GM23248 (cell line): ENCODE measurements at regions not wholly inside any gene's neighbourhood (a gene's known extent, or its start where the extent isn't known, plus 50 kb on each side); places are given as distances from the start of the nearest gene placed in this dataset.

Source experiments
- DNase-seq: peaks from one replicate; pipeline ENCODE4 v3.0.0-alpha.2; 2015
- H2AFZ ChIP-seq: fragments of 200-600 bp; sonication (generic); 2 replicates; pipeline ENCODE4 v1.6.1; 2016; ENCODE audit warnings: antibody characterized with exemption
- H3F3A ChIP-seq: fragments of 200-600 bp; sonication (generic); 2 replicates; pipeline ENCODE4 v1.6.1; 2016; ENCODE audit warnings: mild to moderate bottlenecking, antibody characterized with exemption, mixed run types; ENCODE audit not compliant: insufficient read depth
- H3K27ac ChIP-seq: fragments of 200-600 bp; sonication (generic); 2 replicates; pipeline ENCODE4 v1.5.1; 2016; ENCODE audit warnings: mild to moderate bottlenecking
- H3K27me3 ChIP-seq: fragments of 200-600 bp; sonication (generic); replicated peaks from 2 replicates; pipeline ENCODE4 v1.6.1; 2016; ENCODE audit warnings: mild to moderate bottlenecking; ENCODE audit not compliant: insufficient read depth
- H3K36me3 ChIP-seq: fragments of 200-600 bp; sonication (generic); 2 replicates; pipeline ENCODE4 v1.6.1; 2016; ENCODE audit warnings: low read depth, mild to moderate bottlenecking
- H3K4me1 ChIP-seq: fragments of 200-600 bp; sonication (generic); 2 replicates; pipeline ENCODE4 v1.6.1; 2016; ENCODE audit warnings: mild to moderate bottlenecking; ENCODE audit not compliant: insufficient read depth
- H3K4me2 ChIP-seq: fragments of 200-600 bp; sonication (generic); one replicate; pipeline ENCODE4 v1.6.1; 2016; ENCODE audit warnings: mild to moderate bottlenecking; ENCODE audit not compliant: unreplicated experiment
- H3K4me3 ChIP-seq: fragments of 200-600 bp; sonication (generic); 2 replicates; pipeline ENCODE4 v1.5.1; 2016; ENCODE audit warnings: mild to moderate bottlenecking
- H3K79me2 ChIP-seq: fragments of 200-600 bp; sonication (generic); 2 replicates; pipeline ENCODE4 v1.6.1; 2016; ENCODE audit warnings: mild to moderate bottlenecking; ENCODE audit not compliant: insufficient read depth
- H3K9ac ChIP-seq: fragments of 200-600 bp; sonication (generic); 2 replicates; pipeline ENCODE4 v1.6.1; 2016; ENCODE audit warnings: mild to moderate bottlenecking
- H3K9me2 ChIP-seq: fragments of 200-600 bp; sonication (generic); 2 replicates; pipeline ENCODE4 v1.6.1; 2016; ENCODE audit warnings: mixed run types, mild to moderate bottlenecking, moderate library complexity; ENCODE audit not compliant: insufficient read depth
- H3K9me3 ChIP-seq: fragments of 200-600 bp; sonication (generic); one replicate; pipeline ENCODE4 v1.6.1; 2017; ENCODE audit warnings: low read depth
- H4K20me1 ChIP-seq: fragments of 200-600 bp; sonication (generic); 2 replicates; pipeline ENCODE4 v1.6.0; 2016; ENCODE audit not compliant: insufficient read depth
- EZH2 ChIP-seq: fragments of 200-600 bp; sonication (generic); IDR thresholded peaks from 2 replicates; pipeline ENCODE4 v1.6.1; 2018; ENCODE audit warnings: antibody characterized with exemption, mild to moderate bottlenecking; ENCODE audit not compliant: insufficient read depth, poor library complexity, severe bottlenecking
- EZH2phosphoT487 ChIP-seq: fragments of 200-600 bp; sonication (generic); IDR thresholded peaks from 2 replicates; pipeline ENCODE4 v1.6.1; 2018; ENCODE audit warnings: antibody characterized with exemption, moderate library complexity, mild to moderate bottlenecking, low read depth; ENCODE audit not compliant: insufficient read depth
- WGBS, 2 experiments: methylation state at CpG; one replicate each; pipeline ENCODE4 v1.1.6; 2015 to 2017; ENCODE audit warnings: low lambda C conversion rate in 2 of 2, low coverage in 1 of 2; ENCODE audit errors: missing lambda C conversion rate in 2 of 2; 5-methylcytosine and 5-hydroxymethylcytosine counted together
- in situ Hi-C: fragments of 300-500 bp; cut with MboI; formaldehyde crosslinking; loops from 2 replicates; pipeline ENCODE4 v1.15.0; 2020

GRCh38 chr18:60847517-60847916 lies 474.9 kb upstream of the MC4R start:
- Histone ChIP-seq H2AFZ (no peak overlapping the region), H4K20me1 (no peaks in the 10 kb centered on the region), H3K9me2 (no peaks in the 10 kb centered on the region), H3K27ac (no peak overlapping the region), H3K4me1 (no peaks in the 10 kb centered on the region), H3K4me3 (no peak overlapping the region), H3K36me3 (no peaks in the 10 kb centered on the region), H3K9ac (no peak overlapping the region), H3K79me2 (no peaks in the 10 kb centered on the region), H3K9me3 (no peaks in the 10 kb centered on the region), H3K4me2 (no peak overlapping the region), H3K27me3 (no peaks in the 10 kb centered on the region), H3F3A (no peaks in the 10 kb centered on the region)
- in situ Hi-C loops: no loop called here
- no peak for DNase-seq
- WGBS, 2 experiments: 45 to 48% methylated on average over 3 of the region's 3 CpGs
- TF ChIP-seq EZH2 (no peak), EZH2phosphoT487 (no peak)

GRCh38 chr18:60861575-60861974 lies 471.7 kb upstream of the CDH20 start:
- Histone ChIP-seq H3K36me3 (no peaks in the 10 kb centered on the region), H3K4me1 (no peaks in the 10 kb centered on the region), H3K27me3 (no peaks in the 10 kb centered on the region), H3K9me3 (no peaks in the 10 kb centered on the region), H3K27ac (no peak overlapping the region), H3K79me2 (no peaks in the 10 kb centered on the region), H3K9me2 (no peaks in the 10 kb centered on the region), H3F3A (no peaks in the 10 kb centered on the region), H4K20me1 (no peaks in the 10 kb centered on the region), H3K9ac (no peak overlapping the region), H3K4me3 (no peak overlapping the region), H2AFZ (no peak overlapping the region), H3K4me2 (no peak overlapping the region)
- in situ Hi-C loops: no loop called here
- TF ChIP-seq EZH2phosphoT487: no peak
- no peak for TF ChIP-seq EZH2
- DNase-seq: no peak

- Histone ChIP-seq H3K4me2 (no peak overlapping the region), H3K79me2 (no peaks in the 10 kb centered on the region), H3K9me2 (no peaks in the 10 kb centered on the region), H3K9ac (no peak overlapping the region), H3K36me3 (no peaks in the 10 kb centered on the region), H3K4me3 (no peak overlapping the region), H3F3A (no peaks in the 10 kb centered on the region), H3K27me3 (no peaks in the 10 kb centered on the region), H3K27ac (no peak overlapping the region), H2AFZ (no peak overlapping the region), H4K20me1 (no peaks in the 10 kb centered on the region), H3K9me3 (no peaks in the 10 kb centered on the region), H3K4me1 (no peaks in the 10 kb centered on the region)
- DNase-seq: no peak
- in situ Hi-C loops: no loop called here
- TF ChIP-seq EZH2 (no peak), EZH2phosphoT487 (no peak)
- 35 to 55% methylated on average over 3 of the region's 3 CpGs for WGBS, 2 experiments
These were observed 470.2 kb upstream of the CDH20 start for GRCh38 chr18:60862988-60863387.

GRCh38 chr18:60865801-60866200 lies 467.4 kb upstream of the CDH20 start:
- no peak overlapping the region for H3K27ac ChIP-seq
- no peak overlapping the region for H2AFZ ChIP-seq
- H3K36me3 ChIP-seq: no peaks in the 10 kb centered on the region
- H3K9me2 ChIP-seq: no peaks in the 10 kb centered on the region
- H3K4me1 ChIP-seq: no peaks in the 10 kb centered on the region
- H3K4me2 ChIP-seq: no peak overlapping the region
- H3K9me3 ChIP-seq: no peaks in the 10 kb centered on the region
- H3K27me3 ChIP-seq: no peaks in the 10 kb centered on the region
- TF ChIP-seq EZH2phosphoT487 (no peak), EZH2 (no peak)
- no peak overlapping the region for H3K9ac ChIP-seq
- WGBS, 2 experiments: 46 to 54% methylated on average over 2 of the region's 2 CpGs
- no peak for DNase-seq
- no peak overlapping the region for H3K4me3 ChIP-seq
- in situ Hi-C loops: no loop called here
- no peaks in the 10 kb centered on the region for H4K20me1 ChIP-seq
- no peaks in the 10 kb centered on the region for H3K79me2 ChIP-seq
- H3F3A ChIP-seq: no peaks in the 10 kb centered on the region

GRCh38 chr18:60870261-60871153 lies 462.7 kb upstream of the CDH20 start:
- no peak overlapping the region for H3K4me3 ChIP-seq
- H3K79me2 ChIP-seq: no peaks in the 10 kb centered on the region
- no peaks in the 10 kb centered on the region for H3K9me3 ChIP-seq
- H2AFZ ChIP-seq: no peak overlapping the region
- no peak for DNase-seq
- no peaks in the 10 kb centered on the region for H3F3A ChIP-seq
- H3K4me2 ChIP-seq: no peak overlapping the region
- in situ Hi-C loops: no loop called here
- WGBS, 2 experiments: 10 to 25% methylated on average over 2 of the region's 2 CpGs
- H3K27me3 ChIP-seq: no peaks in the 10 kb centered on the region
- H3K36me3 ChIP-seq: no peaks in the 10 kb centered on the region
- no peaks in the 10 kb centered on the region for H3K9me2 ChIP-seq
- no peak overlapping the region for H3K27ac ChIP-seq
- no peak overlapping the region for H3K9ac ChIP-seq
- TF ChIP-seq EZH2 (no peak), EZH2phosphoT487 (no peak)
- H4K20me1 ChIP-seq: no peaks in the 10 kb centered on the region
- H3K4me1 ChIP-seq: no peaks in the 10 kb centered on the region
